Neural cell (in vitro differentiated cells): ENCODE measurements at regions not wholly inside any gene's neighbourhood (a gene's known extent, or its start where the extent isn't known, plus 50 kb on each side); places are given as distances from the start of the nearest gene placed in this dataset.

Source experiments
- CTCF ChIP-seq: fragments of 450-650 bp; IDR thresholded peaks from 2 replicates; pipeline ENCODE4 v1.5.1; 2014; ENCODE audit warnings: antibody characterized with exemption, mild to moderate bottlenecking, moderate library complexity; ENCODE audit not compliant: poor library complexity, severe bottlenecking
- POLR2AphosphoS5 ChIP-seq: IDR thresholded peaks from 2 replicates; pipeline ENCODE4 v1.6.1; 2012
- RAD21 ChIP-seq: fragments of 450-650 bp; conservative IDR thresholded peaks from 2 replicates; pipeline ENCODE4 v1.6.1; 2014; ENCODE audit warnings: antibody characterized with exemption, mild to moderate bottlenecking, moderate library complexity
- TAF1 ChIP-seq: IDR thresholded peaks from 2 replicates; pipeline ENCODE4 v1.6.1; 2012; ENCODE audit warnings: low read depth

DNA sequence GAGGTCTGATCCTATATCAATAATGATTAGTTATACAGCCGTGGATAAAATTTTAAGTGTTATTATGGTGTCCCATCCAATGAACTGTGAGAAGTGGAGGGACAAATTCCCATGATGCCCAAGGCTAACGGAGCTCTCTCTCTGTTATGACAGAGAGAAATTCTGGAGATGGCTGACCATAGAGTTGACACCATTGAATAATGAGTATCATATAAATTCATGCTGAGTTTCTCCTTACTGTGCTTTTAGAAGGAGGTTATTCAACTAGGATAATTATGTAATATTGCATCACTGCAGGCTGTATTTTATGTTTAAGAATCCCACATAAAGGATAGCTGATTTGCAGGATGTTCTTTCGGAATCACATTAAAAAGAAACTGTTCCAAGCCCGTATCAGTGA is 82.9 kb downstream of the PYDC2 start:
- TF ChIP-seq CTCF = no peak
- no peak for TF ChIP-seq TAF1
- no peak for TF ChIP-seq RAD21
- no peak for TF ChIP-seq POLR2AphosphoS5
